OCI-LY3 (cell line): ENCODE measurements at regions not wholly inside any gene's neighbourhood (a gene's known extent, or its start where the extent isn't known, plus 50 kb on each side); places are given as distances from the start of the nearest gene placed in this dataset.

ENCODE experiments used
- H2AFZ ChIP-seq: fragments of 200-600, 300-600 bp; shearing (Covaris generic); 2 replicates; pipeline ENCODE4 v1.6.0; 2014; ENCODE audit warnings: antibody characterized with exemption, low read depth, low read length
- H3K27ac ChIP-seq: fragments of 200-600, 300-600 bp; sonication (generic); 2 replicates; pipeline ENCODE4 v1.5.1; 2014; ENCODE audit warnings: mild to moderate bottlenecking, low read length, moderate library complexity, mixed read lengths
- H3K27me3 ChIP-seq: fragments of 200-600, 300-600 bp; sonication (generic); 2 replicates; pipeline ENCODE4 v1.6.1; 2014; ENCODE audit warnings: low read depth, low read length, mixed read lengths
- H3K36me3 ChIP-seq: fragments of 200-600, 300-600 bp; sonication (generic); replicated peaks from 2 replicates; pipeline ENCODE3; 2014; ENCODE audit warnings: low read depth, low read length, mixed read lengths
- H3K4me1 ChIP-seq: fragments of 300-600, 200-600 bp; sonication (generic); 2 replicates; pipeline ENCODE4 v1.6.1; 2014; ENCODE audit warnings: low read length, mixed read lengths
- H3K4me2 ChIP-seq: fragments of 200-600, 300-600 bp; sonication (generic); 2 replicates; pipeline ENCODE4 v1.6.1; 2014; ENCODE audit warnings: low read length, mixed read lengths
- H3K4me3 ChIP-seq: fragments of 300-600, 200-600 bp; sonication (generic); 2 replicates; pipeline ENCODE4 v1.5.1; 2014; ENCODE audit warnings: antibody characterized with exemption, mild to moderate bottlenecking, low read length, moderate library complexity
- H3K79me2 ChIP-seq: fragments of 300-600, 200-600 bp; shearing (Covaris generic); 2 replicates; pipeline ENCODE4 v1.6.1; 2014; ENCODE audit warnings: mild to moderate bottlenecking, low read length, mixed read lengths
- H3K9ac ChIP-seq: fragments of 300-600, 200-600 bp; shearing (Covaris generic); 2 replicates; pipeline ENCODE4 v1.6.0; 2014; ENCODE audit warnings: mild to moderate bottlenecking, low read length, moderate library complexity
- H3K9me3 ChIP-seq: fragments of 200-600, 300-600 bp; shearing (Covaris generic); 2 replicates; pipeline ENCODE4 v1.6.1; 2014; ENCODE audit warnings: low read length, mixed read lengths; ENCODE audit not compliant: insufficient read depth
- H4K20me1 ChIP-seq: fragments of 200-600, 300-600 bp; sonication (generic); 2 replicates; pipeline ENCODE4 v1.6.1; 2016; ENCODE audit warnings: low read length, mixed read lengths; ENCODE audit not compliant: insufficient read depth
- EZH2phosphoT487 ChIP-seq: fragments of 200-600 bp; shearing (Covaris generic); IDR thresholded peaks from 2 replicates; pipeline ENCODE4 v1.6.1; 2018; ENCODE audit warnings: antibody characterized with exemption, mixed run types, low read depth
- TF ChIP-seq, protein P1 (sequence below): fragments of 200-600, 300-600 bp; sonication (generic); IDR thresholded peaks from 2 replicates; pipeline ENCODE4 v1.5.1; 2014; ENCODE audit warnings: antibody characterized with exemption, low read length, low read depth

DNA sequence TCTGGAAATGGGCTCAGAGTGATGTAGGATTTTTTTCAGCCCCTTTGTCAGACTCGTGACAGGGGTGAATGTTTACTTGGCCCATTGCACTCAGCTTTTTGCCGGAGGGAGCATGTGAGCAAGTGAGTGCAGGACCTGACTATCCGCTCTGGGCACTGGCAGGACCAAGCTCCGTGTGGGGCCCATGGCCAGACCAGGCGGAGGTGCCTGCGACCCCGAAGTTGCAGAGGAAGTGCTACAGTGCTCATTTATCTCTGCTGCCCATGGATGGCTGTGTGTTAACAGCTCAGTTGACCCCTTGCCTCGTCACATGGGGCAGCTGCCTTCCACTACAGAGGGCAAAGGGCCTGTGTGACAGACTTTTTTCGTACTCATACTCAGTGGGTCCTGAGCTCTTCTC lies 744.3 kb downstream of the IRX1 start:
- no peaks in the 10 kb centered on the region for H4K20me1 ChIP-seq
- no peak overlapping the region for H3K27ac ChIP-seq
- no peaks in the 10 kb centered on the region for H3K27me3 ChIP-seq
- H3K79me2 ChIP-seq, result no peaks in the 10 kb centered on the region
- no peaks in the 10 kb centered on the region for H3K4me1 ChIP-seq
- H3K4me3 ChIP-seq, result no peak overlapping the region
- no peak overlapping the region for H3K9ac ChIP-seq
- H2AFZ ChIP-seq, result no peak overlapping the region
- H3K9me3 ChIP-seq, result no peaks in the 10 kb centered on the region
- no peak for TF ChIP-seq EZH2phosphoT487
- TF ChIP-seq, protein P1, sequence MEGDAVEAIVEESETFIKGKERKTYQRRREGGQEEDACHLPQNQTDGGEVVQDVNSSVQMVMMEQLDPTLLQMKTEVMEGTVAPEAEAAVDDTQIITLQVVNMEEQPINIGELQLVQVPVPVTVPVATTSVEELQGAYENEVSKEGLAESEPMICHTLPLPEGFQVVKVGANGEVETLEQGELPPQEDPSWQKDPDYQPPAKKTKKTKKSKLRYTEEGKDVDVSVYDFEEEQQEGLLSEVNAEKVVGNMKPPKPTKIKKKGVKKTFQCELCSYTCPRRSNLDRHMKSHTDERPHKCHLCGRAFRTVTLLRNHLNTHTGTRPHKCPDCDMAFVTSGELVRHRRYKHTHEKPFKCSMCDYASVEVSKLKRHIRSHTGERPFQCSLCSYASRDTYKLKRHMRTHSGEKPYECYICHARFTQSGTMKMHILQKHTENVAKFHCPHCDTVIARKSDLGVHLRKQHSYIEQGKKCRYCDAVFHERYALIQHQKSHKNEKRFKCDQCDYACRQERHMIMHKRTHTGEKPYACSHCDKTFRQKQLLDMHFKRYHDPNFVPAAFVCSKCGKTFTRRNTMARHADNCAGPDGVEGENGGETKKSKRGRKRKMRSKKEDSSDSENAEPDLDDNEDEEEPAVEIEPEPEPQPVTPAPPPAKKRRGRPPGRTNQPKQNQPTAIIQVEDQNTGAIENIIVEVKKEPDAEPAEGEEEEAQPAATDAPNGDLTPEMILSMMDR, result no peak
- no peak overlapping the region for H3K4me2 ChIP-seq
- no peaks in the 10 kb centered on the region for H3K36me3 ChIP-seq

DNA sequence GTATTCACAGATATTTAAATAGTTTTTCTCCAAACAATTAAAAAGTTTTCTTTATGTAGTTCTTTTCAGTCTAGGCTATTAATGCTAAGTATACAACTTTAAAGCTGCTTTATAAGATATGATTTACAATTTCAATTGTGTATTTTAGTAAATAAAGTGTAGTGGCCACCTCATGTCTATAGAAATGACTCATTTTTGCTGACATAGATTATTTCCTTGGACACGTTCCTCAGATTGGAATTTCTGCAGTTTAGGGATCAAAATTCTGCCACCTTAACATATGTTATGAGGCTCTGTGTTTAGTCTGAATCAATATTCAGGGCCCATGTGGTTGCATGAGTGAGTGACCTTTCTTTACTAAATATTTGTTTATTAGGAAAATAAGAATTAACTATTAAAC lies 750.2 kb downstream of the IRX1 start:
- Histone ChIP-seq H3K4me3 (no peak overlapping the region), H3K27ac (no peak overlapping the region), H3K27me3 (no peaks in the 10 kb centered on the region), H3K9me3 (no peaks in the 10 kb centered on the region), H3K79me2 (no peaks in the 10 kb centered on the region), H3K9ac (no peak overlapping the region), H3K36me3 (no peaks in the 10 kb centered on the region), H4K20me1 (no peaks in the 10 kb centered on the region), H2AFZ (no peak overlapping the region), H3K4me1 (peaks cover 27% of the 10 kb centered on the region), H3K4me2 (no peak overlapping the region)
- TF ChIP-seq, protein P1, result no peak
- no peak for TF ChIP-seq EZH2phosphoT487

DNA sequence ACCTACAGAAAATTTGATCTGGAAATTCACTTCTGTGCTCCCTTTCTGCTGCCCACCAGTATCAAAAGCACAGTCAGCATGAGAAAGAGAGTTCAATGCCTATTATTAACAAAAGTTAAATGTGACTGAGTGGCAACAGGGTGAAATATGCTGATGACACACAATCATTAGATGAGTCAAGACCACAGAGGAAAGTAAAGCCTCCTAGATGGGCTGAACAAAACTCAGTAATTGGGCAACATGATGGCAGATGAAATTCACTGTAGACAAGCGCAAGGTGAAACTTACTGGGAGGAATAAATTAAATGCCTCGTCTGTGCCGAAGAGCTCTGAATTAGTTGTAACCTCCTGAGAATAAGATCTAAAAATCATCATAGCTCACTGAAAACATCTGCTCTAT lies 752.8 kb downstream of the IRX1 start:
- Histone ChIP-seq H3K4me1 (peaks cover 27% of the 10 kb centered on the region), H3K4me2 (peak overlapping the region; percentile 56), H2AFZ (no peak overlapping the region), H3K79me2 (no peaks in the 10 kb centered on the region), H3K36me3 (no peaks in the 10 kb centered on the region), H3K27ac (peak overlapping the region; percentile 88), H3K4me3 (peak overlapping the region; percentile 64), H3K9ac (peak overlapping the region; percentile 43; the same call in 1 of the 2 replicates), H3K27me3 (no peaks in the 10 kb centered on the region), H3K9me3 (no peaks in the 10 kb centered on the region), H4K20me1 (no peaks in the 10 kb centered on the region)
- TF ChIP-seq, protein P1, result no peak
- no peak for TF ChIP-seq EZH2phosphoT487

DNA sequence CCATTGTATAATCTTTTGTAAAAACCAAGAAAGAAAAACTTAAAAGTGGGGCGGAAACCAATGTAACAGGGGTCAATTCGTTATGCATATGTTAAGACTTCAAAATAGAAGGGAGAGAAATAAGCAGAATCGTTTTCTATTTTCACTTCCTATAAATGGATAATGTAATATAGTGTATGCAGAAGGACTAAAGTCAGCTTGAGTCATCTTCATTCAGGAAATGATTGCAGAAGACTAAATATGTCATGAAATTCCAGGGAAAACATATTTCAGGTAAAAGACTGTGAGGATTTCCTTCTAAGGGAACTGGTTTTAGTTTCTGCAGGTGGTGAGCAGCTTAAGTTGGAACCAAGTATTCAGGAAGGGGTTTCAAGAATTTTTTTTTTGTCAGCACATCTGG lies 753.3 kb downstream of the IRX1 start:
- H3K9ac ChIP-seq, result 0 out of 2 replicates have a peak overlapping the region, but pooled peaks have one; percentile 28
- TF ChIP-seq, protein P1, result no peak
- TF ChIP-seq EZH2phosphoT487, result no peak
- H3K9me3 ChIP-seq, result no peaks in the 10 kb centered on the region
- H3K79me2 ChIP-seq, result no peaks in the 10 kb centered on the region
- H3K4me1 ChIP-seq, result peaks cover 27% of the 10 kb centered on the region
- no peak overlapping the region for H2AFZ ChIP-seq
- no peaks in the 10 kb centered on the region for H3K27me3 ChIP-seq
- peak overlapping the region; percentile 64 for H3K4me3 ChIP-seq
- no peaks in the 10 kb centered on the region for H4K20me1 ChIP-seq
- H3K27ac ChIP-seq, result peak overlapping the region; percentile 88
- H3K36me3 ChIP-seq, result no peaks in the 10 kb centered on the region
- H3K4me2 ChIP-seq, result peak overlapping the region; percentile 56
